ENCODE measurements at regions not wholly inside any gene's neighbourhood (a gene's known extent, or its start where the extent isn't known, plus 50 kb on each side); places are given as distances from the start of the nearest gene placed in this dataset.

DNA sequence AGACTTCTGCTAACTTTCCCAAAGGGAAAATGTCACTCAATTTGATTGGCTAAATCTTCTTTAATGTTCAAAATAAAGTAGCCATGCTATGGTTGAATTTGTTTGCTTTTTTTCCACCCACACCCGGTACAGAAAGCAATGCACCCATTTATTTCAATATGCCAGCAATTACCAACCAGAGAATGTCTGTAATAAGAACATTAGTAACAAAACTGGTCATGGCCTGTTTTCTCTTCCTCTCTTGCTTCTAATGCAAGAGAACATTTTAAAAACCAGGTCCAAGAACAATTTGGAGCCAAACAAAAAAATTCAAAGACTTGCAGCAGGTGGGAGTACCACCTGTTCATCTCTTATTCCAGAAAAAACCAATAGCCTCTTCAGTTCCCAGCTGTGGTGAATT is 1108.8 kb upstream of the PCDH20 start:
- TF ChIP-seq ZNF274 (IDR thresholded peaks at IDR 0.05; ENCODE audit: low read depth, low read length) (no peak), YY1 (IDR thresholded peaks at IDR 0.05; ENCODE audit: insufficient read depth, insufficient read length) (no peak)
